Ascending aorta (tissue), 2 donors: ENCODE measurements at regions not wholly inside any gene's neighbourhood (a gene's known extent, or its start where the extent isn't known, plus 50 kb on each side); places are given as distances from the start of the nearest gene placed in this dataset.

Experiments used
- DNase-seq, 2 donors: peaks; one replicate each; pipeline ENCODE4 v3.0.0-alpha.2; 2019; ENCODE audit warnings: low spot score in 2 of 2
- H3K27ac ChIP-seq, 2 donors: fragments of 200-600 bp; sonication (generic); one replicate each; pipeline ENCODE4 v1.5.1; 2016 to 2017; ENCODE audit warnings: mild to moderate bottlenecking in 1 of 2
- H3K27me3 ChIP-seq: fragments of 200-600 bp; sonication (generic); one replicate; pipeline ENCODE4 v1.5.1; 2017
- H3K36me3 ChIP-seq, 2 donors: fragments of 200-600 bp; sonication (generic); one replicate each; pipeline ENCODE4 v1.5.1; 2016
- H3K4me1 ChIP-seq, 2 donors: fragments of 200-600 bp; sonication (generic); one replicate each; pipeline ENCODE4 v1.5.1; 2016 to 2017; ENCODE audit warnings: mild to moderate bottlenecking in 1 of 2
- H3K4me3 ChIP-seq, 2 donors: fragments of 200-600 bp; sonication (generic); one replicate each; pipeline ENCODE4 v1.5.1; 2016 to 2017; ENCODE audit warnings: mild to moderate bottlenecking in 1 of 2
- H3K9me3 ChIP-seq, 2 donors: fragments of 200-600 bp; sonication (generic); one replicate each; pipeline ENCODE4 v1.5.1; 2016
- CTCF ChIP-seq, 3 experiments: fragments of 200-600 bp in 2 of 3; fragments of 450-650 bp in 1 of 3; sonication (generic) in 2 of 3; IDR thresholded peaks; one replicate each; pipeline ENCODE4 v1.5.1; 2016 to 2019; ENCODE audit warnings: antibody characterized with exemption in 3 of 3, mild to moderate bottlenecking in 1 of 3, moderate library complexity in 1 of 3
- intact Hi-C: fragments of 100-400 bp; cut with DNase I; formaldehyde crosslinking; loops from one replicate; pipeline ENCODE4 v1.15.1; 2023

GRCh38 chr21:23445307-23445706 lies 2162.0 kb downstream of the MRPL39 start:
- TF ChIP-seq CTCF (IDR thresholded peaks at IDR 0.05) = no peak
- intact Hi-C loops = no loop called here
- H3K36me3 ChIP-seq = no peaks in the 10 kb centered on the region
- no peak overlapping the region for H3K4me3 ChIP-seq
- no peaks in the 10 kb centered on the region for H3K27me3 ChIP-seq
- H3K4me1 ChIP-seq = no peaks in the 10 kb centered on the region
- no peak overlapping the region for H3K27ac ChIP-seq
- no peaks in the 10 kb centered on the region for H3K9me3 ChIP-seq
- no peak for DNase-seq

- no peaks in the 10 kb centered on the region for H3K9me3 ChIP-seq
- DNase-seq = no peak
- TF ChIP-seq CTCF (IDR thresholded peaks at IDR 0.05) = no peak
- no peaks in the 10 kb centered on the region for H3K36me3 ChIP-seq
- intact Hi-C loops = no loop called here
- H3K27me3 ChIP-seq = no peaks in the 10 kb centered on the region
- H3K27ac ChIP-seq = no peak overlapping the region
- H3K4me1 ChIP-seq = no peaks in the 10 kb centered on the region
- H3K4me3 ChIP-seq = no peak overlapping the region
Measured at GRCh38 chr21:23438081-23438480, 2169.2 kb downstream of the MRPL39 start.

- no peak for DNase-seq
- TF ChIP-seq CTCF (IDR thresholded peaks at IDR 0.05) = no peak
- Histone ChIP-seq H3K27me3 (no peaks in the 10 kb centered on the region), H3K36me3 (no peaks in the 10 kb centered on the region), H3K27ac (no peak overlapping the region), H3K9me3 (no peaks in the 10 kb centered on the region), H3K4me3 (no peak overlapping the region), H3K4me1 (no peaks in the 10 kb centered on the region)
- intact Hi-C loops = no loop called here
Measured at GRCh38 chr21:23402929-23403520, 2204.3 kb downstream of the MRPL39 start.

GRCh38 chr21:23401278-23401677 lies 2206.0 kb downstream of the MRPL39 start:
- Histone ChIP-seq H3K27ac (no peak overlapping the region), H3K9me3 (no peaks in the 10 kb centered on the region), H3K27me3 (no peaks in the 10 kb centered on the region), H3K4me1 (no peaks in the 10 kb centered on the region), H3K36me3 (no peaks in the 10 kb centered on the region), H3K4me3 (no peak overlapping the region)
- no peak for DNase-seq
- TF ChIP-seq CTCF (IDR thresholded peaks at IDR 0.05) = no peak
- intact Hi-C loops = no loop called here

GRCh38 chr21:23398726-23399125 lies 2208.6 kb downstream of the MRPL39 start:
- intact Hi-C loops = no loop called here
- no peak overlapping the region for H3K27ac ChIP-seq
- no peak for TF ChIP-seq CTCF (IDR thresholded peaks at IDR 0.05)
- no peak overlapping the region for H3K4me3 ChIP-seq
- no peak for DNase-seq
- no peaks in the 10 kb centered on the region for H3K4me1 ChIP-seq
- H3K9me3 ChIP-seq = no peaks in the 10 kb centered on the region
- H3K36me3 ChIP-seq = no peaks in the 10 kb centered on the region
- H3K27me3 ChIP-seq = no peaks in the 10 kb centered on the region

- H3K4me3 ChIP-seq = no peak overlapping the region
- no peak for TF ChIP-seq CTCF (IDR thresholded peaks at IDR 0.05)
- H3K9me3 ChIP-seq = no peaks in the 10 kb centered on the region
Measured at GRCh38 chr21:23394458-23394857, 2212.8 kb downstream of the MRPL39 start.

More at GRCh38 chr21:23394458-23394857, 2212.8 kb downstream of the MRPL39 start:
- intact Hi-C loops = no loop called here
- DNase-seq = no peak
- H3K36me3 ChIP-seq = no peaks in the 10 kb centered on the region
- no peaks in the 10 kb centered on the region for H3K4me1 ChIP-seq
- H3K27ac ChIP-seq = no peak overlapping the region
- H3K27me3 ChIP-seq = no peaks in the 10 kb centered on the region
